LNCAP (cell line): ENCODE measurements at regions not wholly inside any gene's neighbourhood (a gene's known extent, or its start where the extent isn't known, plus 50 kb on each side); places are given as distances from the start of the nearest gene placed in this dataset.

ENCODE experiments used
- CTCF ChIP-seq: fragments of 450-650 bp; IDR thresholded peaks from 2 replicates; pipeline ENCODE4 v1.5.1; 2017; ENCODE audit warnings: mild to moderate bottlenecking

GRCh38 chrX:96569034-96569433, 115.6 kb upstream of the DIAPH2 start:
- no peak for TF ChIP-seq CTCF

GRCh38 chrX:96575011-96575410, 109.6 kb upstream of the DIAPH2 start:
- no peak for TF ChIP-seq CTCF

DNA sequence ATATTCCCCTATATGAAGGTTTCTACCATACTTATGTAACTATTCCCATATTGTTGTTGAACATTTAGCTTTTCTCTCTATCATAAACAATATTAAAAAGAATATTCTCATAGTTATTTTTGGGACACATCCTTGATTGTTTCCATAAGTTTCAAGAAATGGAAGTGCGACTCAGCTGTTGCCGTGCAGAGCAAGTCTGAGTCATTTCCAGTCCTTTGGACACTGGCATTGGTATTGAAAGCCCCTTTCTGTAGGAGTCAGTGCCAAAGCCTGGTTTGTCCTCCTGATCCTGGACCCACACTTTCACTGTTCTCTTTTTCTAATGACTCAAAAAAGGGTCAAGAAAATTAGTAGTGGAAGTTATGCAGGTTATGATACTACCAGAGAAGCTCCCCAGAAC, 108.3 kb upstream of the DIAPH2 start:
- TF ChIP-seq CTCF = no peak

- TF ChIP-seq CTCF = no peak
These were observed 105.9 kb upstream of the DIAPH2 start for GRCh38 chrX:96578781-96579180.

- no peak for TF ChIP-seq CTCF
These were observed 105.4 kb upstream of the DIAPH2 start for GRCh38 chrX:96579252-96579651.

DNA sequence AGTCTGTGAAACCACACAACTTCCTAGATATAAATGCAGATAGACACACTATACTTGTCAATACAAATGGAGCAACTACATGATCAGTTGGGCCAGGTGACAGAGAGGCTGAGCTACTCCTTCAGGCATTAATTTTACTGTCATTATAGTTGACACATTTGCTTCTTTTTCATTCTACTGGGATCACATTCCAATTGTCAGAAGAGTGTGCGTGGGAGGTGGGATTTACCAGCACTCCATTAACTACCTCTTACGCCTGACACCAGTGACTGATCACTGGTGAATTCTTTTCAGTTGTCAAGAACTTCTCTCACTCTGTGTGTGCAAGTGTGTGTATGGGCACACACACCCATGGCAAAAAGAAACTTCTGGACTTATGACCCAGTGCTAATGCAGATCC, 94.2 kb upstream of the DIAPH2 start:
- no peak for TF ChIP-seq CTCF

DNA sequence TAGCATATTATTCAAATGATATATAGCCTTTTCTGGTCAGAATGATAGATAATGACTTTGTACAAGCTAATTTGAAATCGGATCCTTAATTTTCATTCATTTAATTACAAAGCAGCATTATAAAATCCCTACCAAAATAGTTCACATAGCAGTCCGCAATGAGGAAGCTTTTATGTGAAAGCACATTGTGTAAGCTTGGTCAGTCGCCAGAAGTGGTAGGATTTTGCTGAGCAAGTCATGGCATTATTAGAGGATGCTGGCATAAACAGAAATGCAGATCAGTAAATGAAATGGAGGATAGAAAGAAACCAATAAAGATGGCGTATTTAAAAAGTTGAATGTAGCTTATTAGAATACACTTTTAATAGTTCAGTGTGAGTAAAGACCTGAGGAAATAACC, 93.2 kb upstream of the DIAPH2 start:
- no peak for TF ChIP-seq CTCF

DNA sequence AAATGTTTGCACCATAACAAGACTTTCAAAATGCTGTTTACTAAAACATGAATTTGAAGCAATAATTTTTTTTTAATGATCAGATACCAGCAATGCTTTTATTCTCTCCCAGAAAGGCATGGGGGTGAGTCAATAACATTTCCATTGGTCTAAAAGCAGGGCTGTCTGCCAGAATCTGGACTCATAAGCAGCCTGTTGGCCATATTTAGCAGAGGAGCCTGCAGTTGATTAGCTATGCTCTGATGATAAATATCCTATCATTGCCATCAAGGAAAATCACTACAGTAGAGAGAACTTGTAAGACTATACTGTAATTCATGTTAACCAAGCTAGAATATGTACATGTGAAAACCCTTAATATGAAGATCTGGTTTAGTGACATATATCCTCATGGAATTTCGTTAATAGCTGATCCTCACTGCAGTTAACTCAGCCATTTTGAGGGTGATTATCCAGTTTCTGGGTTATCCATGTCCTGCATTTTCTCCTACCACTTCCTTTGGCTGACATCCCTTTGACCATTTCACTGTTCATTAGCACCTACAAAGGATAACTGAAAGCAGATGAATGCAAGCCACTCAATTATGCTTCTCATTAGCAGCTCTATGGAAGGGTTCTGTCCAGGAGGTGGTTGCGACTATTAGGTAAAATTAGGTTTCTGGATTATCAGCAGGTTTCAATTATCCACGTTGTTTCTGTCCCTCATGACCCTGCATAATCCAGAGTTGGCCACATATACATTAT, 72.9 kb upstream of the DIAPH2 start:
- no peak for TF ChIP-seq CTCF
